ENCODE measurements at regions not wholly inside any gene's neighbourhood (a gene's known extent, or its start where the extent isn't known, plus 50 kb on each side); places are given as distances from the start of the nearest gene placed in this dataset.

- ChIA-PET CTCF (no interaction called here), POLR2A (no interaction called here)
- 8% methylated on average over 3 of the region's 3 CpGs for WGBS (ENCODE audit: low lambda C conversion rate)
- no peak for TF ChIP-seq MXI1 (IDR thresholded peaks at IDR 0.05; ENCODE audit: low read depth, low read length)
- TF ChIP-seq EP300 (IDR thresholded peaks at IDR 0.05; ENCODE audit: borderline replicate concordance in 1 of 2, low read depth in 1 of 2, low read length in 1 of 2), result no peak
- TF ChIP-seq MEF2A (IDR thresholded peaks at IDR 0.05; ENCODE audit: borderline replicate concordance, low read depth), result no peak
- no peak for TF ChIP-seq CTCF (IDR thresholded peaks at IDR 0.05)
- TF ChIP-seq SIN3A (IDR thresholded peaks at IDR 0.05; ENCODE audit: borderline replicate concordance, low read depth, low read length), result no peak
- TF ChIP-seq USF1 (IDR thresholded peaks at IDR 0.05; ENCODE audit: borderline replicate concordance, low read depth), result no peak
- no peak for TF ChIP-seq RCOR1 (IDR thresholded peaks at IDR 0.05; ENCODE audit: low read length)
- no peak for TF ChIP-seq CHD2 (IDR thresholded peaks at IDR 0.05; ENCODE audit: low read length, partially characterized antibody)
- no peak for TF ChIP-seq ELF1 (IDR thresholded peaks at IDR 0.05)
- TF ChIP-seq YY1 (IDR thresholded peaks at IDR 0.05; ENCODE audit: low read depth), result no peak
- TF ChIP-seq USF2 (IDR thresholded peaks at IDR 0.05; ENCODE audit: borderline replicate concordance, low read depth, low read length), result no peak
- TF ChIP-seq ZBTB33 (IDR thresholded peaks at IDR 0.05; ENCODE audit: borderline replicate concordance, low read depth), result no peak
- no peaks in the 10 kb centered on the region for H3K9me2 ChIP-seq
- H3K4me1 ChIP-seq (ENCODE audit: control insufficient read depth in 1 of 2, insufficient read depth in 2 of 2, low read depth in 1 of 2, low read length in 1 of 2), result no peaks in the 10 kb centered on the region
- H3K4me2 ChIP-seq, result no peak overlapping the region
- DNase-seq, result no peak
- no peak overlapping the region for H3K4me3 ChIP-seq (ENCODE audit: low read depth in 2 of 2, low read length in 1 of 2)
- H3K9me3 ChIP-seq, result no peaks in the 10 kb centered on the region
- no peak overlapping the region for H3K27ac ChIP-seq (ENCODE audit: low read depth in 2 of 2, low read length in 1 of 2)
- H4K20me1 ChIP-seq (ENCODE audit: insufficient read depth), result no peaks in the 10 kb centered on the region
- H3K36me3 ChIP-seq (replicated peaks in 1 of 2; ENCODE audit: control insufficient read depth in 1 of 2, insufficient read depth in 2 of 2, low read length in 1 of 2), result no peaks in the 10 kb centered on the region
- no peaks in the 10 kb centered on the region for H3F3A ChIP-seq (replicated peaks; ENCODE audit: insufficient read depth)
- no peak overlapping the region for H3K9ac ChIP-seq
- H3K27me3 ChIP-seq (ENCODE audit: insufficient read depth), result no peaks in the 10 kb centered on the region
- no peaks in the 10 kb centered on the region for H3K79me2 ChIP-seq (ENCODE audit: insufficient read depth)
- H2AFZ ChIP-seq (ENCODE audit: low read depth), result no peak overlapping the region
These were observed 142.9 kb downstream of the NR4A2 start for GRCh38 chr2:156189584-156189983.

GRCh38 chr2:156189143-156189542, 143.4 kb downstream of the NR4A2 start:
- POLR2A ChIA-PET, result no interaction called here
- CTCF ChIA-PET, result no interaction called here
- Histone ChIP-seq H3K4me1 (ENCODE audit: control insufficient read depth in 1 of 2, insufficient read depth in 2 of 2, low read depth in 1 of 2, low read length in 1 of 2) (no peaks in the 10 kb centered on the region), H3K27me3 (ENCODE audit: insufficient read depth) (no peaks in the 10 kb centered on the region), H3K9me3 (no peaks in the 10 kb centered on the region), H3K9ac (no peak overlapping the region), H3K79me2 (ENCODE audit: insufficient read depth) (no peaks in the 10 kb centered on the region), H4K20me1 (ENCODE audit: insufficient read depth) (no peaks in the 10 kb centered on the region), H3K9me2 (no peaks in the 10 kb centered on the region), H3K4me3 (ENCODE audit: low read depth in 2 of 2, low read length in 1 of 2) (no peak overlapping the region), H3F3A (replicated peaks; ENCODE audit: insufficient read depth) (no peaks in the 10 kb centered on the region), H2AFZ (ENCODE audit: low read depth) (no peak overlapping the region), H3K4me2 (no peak overlapping the region), H3K36me3 (replicated peaks in 1 of 2; ENCODE audit: control insufficient read depth in 1 of 2, insufficient read depth in 2 of 2, low read length in 1 of 2) (no peaks in the 10 kb centered on the region), H3K27ac (ENCODE audit: low read depth in 2 of 2, low read length in 1 of 2) (no peak overlapping the region)
- under 1% methylated on average over 6 of the region's 6 CpGs for WGBS (ENCODE audit: low lambda C conversion rate)
- DNase-seq, result no peak
- TF ChIP-seq FOSL2 (IDR thresholded peaks at IDR 0.05; ENCODE audit: borderline replicate concordance, low read depth) (no peak), JUND (IDR thresholded peaks at IDR 0.05) (no peak), IRF3 (IDR thresholded peaks at IDR 0.05; ENCODE audit: low read depth, low read length) (no peak), GABPA (IDR thresholded peaks at IDR 0.05; ENCODE audit: low read depth) (no peak), MAX (IDR thresholded peaks at IDR 0.05; ENCODE audit: low read depth) (no peak), NRF1 (IDR thresholded peaks at IDR 0.05; ENCODE audit: low read depth, low read length) (no peak), SMC3 (IDR thresholded peaks at IDR 0.05; ENCODE audit: low read depth, low read length) (no peak), ZBTB33 (IDR thresholded peaks at IDR 0.05; ENCODE audit: borderline replicate concordance, low read depth) (no peak), YY1 (IDR thresholded peaks at IDR 0.05; ENCODE audit: low read depth) (no peak), EZH2phosphoT487 (IDR thresholded peaks at IDR 0.05; ENCODE audit: borderline replicate concordance, low read depth) (no peak)
